Mammary epithelial cell (primary cell): ENCODE measurements at regions not wholly inside any gene's neighbourhood (a gene's known extent, or its start where the extent isn't known, plus 50 kb on each side); places are given as distances from the start of the nearest gene placed in this dataset.

ENCODE experiments used
- EZH2 ChIP-seq: IDR thresholded peaks from 2 replicates; pipeline ENCODE4 v1.6.1; 2012; ENCODE audit warnings: low read length, inconsistent platforms, borderline replicate concordance
- TF ChIP-seq, protein P1 (sequence below), 2 donors: IDR thresholded peaks in 1 of 2; conservative IDR thresholded peaks in 1 of 2; 2 replicates each; pipeline ENCODE4 v1.5.1; 2011 to 2012; ENCODE audit warnings: inconsistent platforms in 2 of 2, low read length in 2 of 2, mild to moderate bottlenecking in 2 of 2, control low read depth in 1 of 2, low read depth in 1 of 2; ENCODE audit not compliant: insufficient read depth in 1 of 2; ENCODE audit errors: extremely low read depth in 1 of 2

DNA sequence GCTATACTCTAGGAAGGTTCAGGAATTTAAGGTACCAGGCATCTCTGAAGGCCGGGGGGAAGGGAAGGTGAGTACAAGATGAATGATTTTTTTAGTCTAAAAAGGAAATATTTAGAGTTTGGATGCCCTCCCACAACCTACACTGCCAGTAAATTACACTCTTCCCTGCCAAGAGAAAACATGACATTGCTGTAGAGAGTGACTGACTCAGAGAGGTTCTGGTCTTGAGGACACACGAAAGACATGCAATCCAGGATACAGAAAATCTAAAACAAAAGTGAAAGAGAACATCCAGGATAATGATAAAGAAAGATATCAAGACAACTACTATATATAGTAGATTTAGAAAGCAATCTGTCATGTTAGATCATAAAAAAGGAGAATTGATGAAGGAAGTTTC is 200.5 kb downstream of the TYW3 start:
- TF ChIP-seq, protein P1, sequence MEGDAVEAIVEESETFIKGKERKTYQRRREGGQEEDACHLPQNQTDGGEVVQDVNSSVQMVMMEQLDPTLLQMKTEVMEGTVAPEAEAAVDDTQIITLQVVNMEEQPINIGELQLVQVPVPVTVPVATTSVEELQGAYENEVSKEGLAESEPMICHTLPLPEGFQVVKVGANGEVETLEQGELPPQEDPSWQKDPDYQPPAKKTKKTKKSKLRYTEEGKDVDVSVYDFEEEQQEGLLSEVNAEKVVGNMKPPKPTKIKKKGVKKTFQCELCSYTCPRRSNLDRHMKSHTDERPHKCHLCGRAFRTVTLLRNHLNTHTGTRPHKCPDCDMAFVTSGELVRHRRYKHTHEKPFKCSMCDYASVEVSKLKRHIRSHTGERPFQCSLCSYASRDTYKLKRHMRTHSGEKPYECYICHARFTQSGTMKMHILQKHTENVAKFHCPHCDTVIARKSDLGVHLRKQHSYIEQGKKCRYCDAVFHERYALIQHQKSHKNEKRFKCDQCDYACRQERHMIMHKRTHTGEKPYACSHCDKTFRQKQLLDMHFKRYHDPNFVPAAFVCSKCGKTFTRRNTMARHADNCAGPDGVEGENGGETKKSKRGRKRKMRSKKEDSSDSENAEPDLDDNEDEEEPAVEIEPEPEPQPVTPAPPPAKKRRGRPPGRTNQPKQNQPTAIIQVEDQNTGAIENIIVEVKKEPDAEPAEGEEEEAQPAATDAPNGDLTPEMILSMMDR (conservative IDR thresholded peaks at IDR 0.05 in 1 of 2, IDR thresholded peaks at IDR 0.05 in 1 of 2; ENCODE audit: extremely low read depth in 1 of 2, insufficient read depth in 1 of 2, low read depth in 1 of 2, low read length in 2 of 2), result no peak
- no peak for TF ChIP-seq EZH2
